Parathyroid adenoma (tissue), 2 donors: ENCODE measurements at regions not wholly inside any gene's neighbourhood (a gene's known extent, or its start where the extent isn't known, plus 50 kb on each side); places are given as distances from the start of the nearest gene placed in this dataset.

ENCODE experiments used
- H2AFZ ChIP-seq: fragments of 300-600 bp; sonication (generic); one replicate; pipeline ENCODE4 v1.7.0; 2017; ENCODE audit warnings: antibody characterized with exemption, mild to moderate bottlenecking
- H3K27ac ChIP-seq: fragments of 300-600 bp; sonication (generic); one replicate; pipeline ENCODE4 v1.7.0; 2017
- H3K27me3 ChIP-seq: fragments of 300-600 bp; sonication (generic); one replicate; pipeline ENCODE4 v1.7.0; 2017; ENCODE audit warnings: low read length; ENCODE audit not compliant: control insufficient read depth, insufficient read depth
- H3K36me3 ChIP-seq: fragments of 300-600 bp; sonication (generic); one replicate; pipeline ENCODE4 v1.7.0; 2017; ENCODE audit warnings: low read length; ENCODE audit not compliant: control insufficient read depth, insufficient read depth
- H3K4me1 ChIP-seq: fragments of 300-600 bp; sonication (generic); one replicate; pipeline ENCODE4 v1.7.0; 2017; ENCODE audit warnings: control low read depth
- H3K4me2 ChIP-seq: fragments of 300-600 bp; sonication (generic); one replicate; pipeline ENCODE4 v1.7.0; 2017; ENCODE audit warnings: low read length
- H3K4me3 ChIP-seq: fragments of 300-600 bp; sonication (generic); one replicate; pipeline ENCODE4 v1.7.0; 2017; ENCODE audit warnings: low read depth, low read length
- H3K79me2 ChIP-seq: fragments of 300-600 bp; sonication (generic); one replicate; pipeline ENCODE4 v1.7.0; 2017; ENCODE audit warnings: control low read depth
- H3K9ac ChIP-seq: fragments of 300-600 bp; sonication (generic); one replicate; pipeline ENCODE4 v1.7.0; 2017; ENCODE audit warnings: mild to moderate bottlenecking
- H3K9me3 ChIP-seq: fragments of 300-600 bp; sonication (generic); one replicate; pipeline ENCODE4 v1.7.0; 2017; ENCODE audit warnings: low read length; ENCODE audit not compliant: control insufficient read depth
- CTCF ChIP-seq: fragments of 300-600 bp; sonication (generic); IDR thresholded peaks from one replicate; pipeline ENCODE4 v1.7.0; 2017; ENCODE audit warnings: antibody characterized with exemption, mild to moderate bottlenecking
- donor health status: primary hyperparathyroidism.

DNA sequence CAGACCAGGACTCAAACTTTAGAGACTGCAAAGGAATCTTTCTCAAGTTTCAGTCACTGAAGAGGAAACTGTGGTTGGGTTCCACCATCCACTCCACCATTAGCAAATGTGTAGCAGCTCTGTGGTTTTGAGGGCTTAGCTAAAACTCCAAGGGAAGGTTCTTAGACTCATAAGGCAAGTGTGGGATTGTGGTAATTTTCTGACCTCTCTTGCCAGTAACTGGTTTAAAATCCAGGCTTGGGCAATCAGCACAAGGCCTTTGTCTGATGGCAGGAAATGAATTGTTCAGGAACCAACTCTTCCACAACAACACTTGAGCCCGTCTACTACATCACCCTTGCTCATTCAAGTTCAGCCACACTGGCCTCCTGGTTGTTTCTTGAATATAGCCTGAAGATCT is 68.6 kb upstream of the FBXL4 start:
- H3K27ac ChIP-seq, result no peak overlapping the region
- H3K27me3 ChIP-seq, result no peaks in the 10 kb centered on the region
- H3K9ac ChIP-seq, result no peak overlapping the region
- no peak overlapping the region for H3K4me3 ChIP-seq
- H3K4me2 ChIP-seq, result no peak overlapping the region
- no peak for TF ChIP-seq CTCF
- H3K79me2 ChIP-seq, result no peaks in the 10 kb centered on the region
- H3K9me3 ChIP-seq, result no peaks in the 10 kb centered on the region
- no peaks in the 10 kb centered on the region for H3K4me1 ChIP-seq
- H3K36me3 ChIP-seq, result no peaks in the 10 kb centered on the region
- no peak overlapping the region for H2AFZ ChIP-seq

DNA sequence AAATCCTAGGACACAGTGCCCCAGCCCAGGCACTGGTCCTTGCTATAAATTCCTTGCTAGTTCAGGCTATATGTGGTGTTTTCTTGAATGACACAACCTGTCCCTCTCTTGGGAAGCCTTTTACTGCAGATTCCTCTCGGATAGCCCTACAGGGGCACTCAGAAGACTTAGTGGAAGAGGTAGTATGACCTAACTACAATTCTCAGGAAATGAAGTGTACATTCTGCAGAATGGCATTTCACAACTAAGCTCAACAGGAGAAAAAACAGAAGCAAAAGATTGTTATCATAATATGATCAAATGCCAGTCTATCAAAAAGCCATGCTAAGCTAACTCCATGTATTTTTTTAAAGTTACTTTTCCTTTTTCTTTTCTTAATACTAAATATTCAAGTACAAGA is 66.3 kb upstream of the FBXL4 start:
- no peaks in the 10 kb centered on the region for H3K4me1 ChIP-seq
- no peaks in the 10 kb centered on the region for H3K36me3 ChIP-seq
- H3K9ac ChIP-seq, result no peak overlapping the region
- no peak overlapping the region for H3K27ac ChIP-seq
- no peak for TF ChIP-seq CTCF
- no peaks in the 10 kb centered on the region for H3K79me2 ChIP-seq
- H3K4me3 ChIP-seq, result no peak overlapping the region
- no peak overlapping the region for H3K4me2 ChIP-seq
- no peaks in the 10 kb centered on the region for H3K27me3 ChIP-seq
- H3K9me3 ChIP-seq, result no peaks in the 10 kb centered on the region
- no peak overlapping the region for H2AFZ ChIP-seq

- H3K27ac ChIP-seq, result no peak overlapping the region
- no peak overlapping the region for H2AFZ ChIP-seq
- H3K4me3 ChIP-seq, result no peak overlapping the region
- H3K4me1 ChIP-seq, result no peaks in the 10 kb centered on the region
- H3K27me3 ChIP-seq, result no peaks in the 10 kb centered on the region
- no peak overlapping the region for H3K4me2 ChIP-seq
- no peaks in the 10 kb centered on the region for H3K9me3 ChIP-seq
- TF ChIP-seq CTCF, result no peak
- no peaks in the 10 kb centered on the region for H3K79me2 ChIP-seq
- no peak overlapping the region for H3K9ac ChIP-seq
- H3K36me3 ChIP-seq, result no peaks in the 10 kb centered on the region
Observed at GRCh38 chr6:99013661-99014060, 65.9 kb upstream of the FBXL4 start.

GRCh38 chr6:99013145-99013544 is 65.4 kb upstream of the FBXL4 start:
- no peak for TF ChIP-seq CTCF
- H3K4me1 ChIP-seq, result no peaks in the 10 kb centered on the region
- no peak overlapping the region for H3K9ac ChIP-seq
- no peaks in the 10 kb centered on the region for H3K9me3 ChIP-seq
- no peaks in the 10 kb centered on the region for H3K27me3 ChIP-seq
- H3K4me2 ChIP-seq, result no peak overlapping the region
- H3K36me3 ChIP-seq, result no peaks in the 10 kb centered on the region
- no peak overlapping the region for H3K27ac ChIP-seq
- H3K4me3 ChIP-seq, result no peak overlapping the region
- no peaks in the 10 kb centered on the region for H3K79me2 ChIP-seq
- no peak overlapping the region for H2AFZ ChIP-seq

- Histone ChIP-seq H3K4me1 (no peaks in the 10 kb centered on the region), H3K27me3 (no peaks in the 10 kb centered on the region), H3K36me3 (no peaks in the 10 kb centered on the region), H3K4me3 (no peak overlapping the region), H2AFZ (no peak overlapping the region), H3K9ac (no peak overlapping the region), H3K9me3 (no peaks in the 10 kb centered on the region), H3K4me2 (no peak overlapping the region), H3K27ac (no peak overlapping the region), H3K79me2 (no peaks in the 10 kb centered on the region)
- TF ChIP-seq CTCF, result no peak
Observed at GRCh38 chr6:99011151-99011550, 63.4 kb upstream of the FBXL4 start.
